Activated naive CD8-positive, alpha-beta T cell treated with anti-CD3 and anti-CD28 coated beads for 36 hours (primary cell): ENCODE measurements at regions not wholly inside any gene's neighbourhood (a gene's known extent, or its start where the extent isn't known, plus 50 kb on each side); places are given as distances from the start of the nearest gene placed in this dataset.

ENCODE experiments used
- DNase-seq: peaks from one replicate; pipeline ENCODE4 v3.0.0; 2021
- H3K27ac Mint-ChIP-seq: one replicate; pipeline ENCODE4 v1.8.0; 2022; ENCODE audit warnings: mild to moderate bottlenecking, moderate library complexity, mixed read lengths
- H3K27me3 Mint-ChIP-seq: one replicate; pipeline ENCODE4 v1.8.0; 2022; ENCODE audit warnings: mild to moderate bottlenecking, mixed read lengths
- H3K36me3 Mint-ChIP-seq: one replicate; pipeline ENCODE4 v1.8.0; 2021; ENCODE audit warnings: mild to moderate bottlenecking, mixed read lengths
- H3K4me1 Mint-ChIP-seq: one replicate; pipeline ENCODE4 v1.8.0; 2021; ENCODE audit warnings: mixed read lengths
- H3K4me3 Mint-ChIP-seq: one replicate; pipeline ENCODE4 v1.8.0; 2022; ENCODE audit warnings: mild to moderate bottlenecking, moderate library complexity, mixed read lengths
- H3K9me3 Mint-ChIP-seq: one replicate; pipeline ENCODE4 v1.8.0; 2022; ENCODE audit warnings: mixed read lengths

- Mint-ChIP-seq H3K27ac (no peak overlapping the region), H3K4me3 (no peak overlapping the region), H3K36me3 (no peaks in the 10 kb centered on the region), H3K9me3 (no peaks in the 10 kb centered on the region), H3K27me3 (peaks cover 14% of the 10 kb centered on the region), H3K4me1 (no peaks in the 10 kb centered on the region)
- no peak for DNase-seq
Observed at GRCh38 chr6:1257778-1258177, 54.1 kb upstream of the FOXQ1 start.

GRCh38 chr6:1256435-1257008 lies 55.4 kb upstream of the FOXQ1 start:
- no peak for DNase-seq
- H3K27me3 Mint-ChIP-seq, result peaks cover 18% of the 10 kb centered on the region
- H3K4me1 Mint-ChIP-seq, result no peaks in the 10 kb centered on the region
- no peak overlapping the region for H3K27ac Mint-ChIP-seq
- H3K9me3 Mint-ChIP-seq, result no peaks in the 10 kb centered on the region
- H3K4me3 Mint-ChIP-seq, result no peak overlapping the region
- H3K36me3 Mint-ChIP-seq, result no peaks in the 10 kb centered on the region

GRCh38 chr6:1255636-1256365 lies 56.1 kb upstream of the FOXQ1 start:
- no peak for DNase-seq
- H3K36me3 Mint-ChIP-seq, result no peaks in the 10 kb centered on the region
- H3K4me1 Mint-ChIP-seq, result no peaks in the 10 kb centered on the region
- no peak overlapping the region for H3K27ac Mint-ChIP-seq
- H3K27me3 Mint-ChIP-seq, result peaks cover 18% of the 10 kb centered on the region
- H3K9me3 Mint-ChIP-seq, result no peaks in the 10 kb centered on the region
- H3K4me3 Mint-ChIP-seq, result no peak overlapping the region

- no peak for DNase-seq
- no peak overlapping the region for H3K4me3 Mint-ChIP-seq
- no peaks in the 10 kb centered on the region for H3K4me1 Mint-ChIP-seq
- no peaks in the 10 kb centered on the region for H3K36me3 Mint-ChIP-seq
- peaks cover 18% of the 10 kb centered on the region for H3K27me3 Mint-ChIP-seq
- no peak overlapping the region for H3K27ac Mint-ChIP-seq
- no peaks in the 10 kb centered on the region for H3K9me3 Mint-ChIP-seq
Observed at GRCh38 chr6:1254326-1254725, 57.6 kb upstream of the FOXQ1 start.

DNA sequence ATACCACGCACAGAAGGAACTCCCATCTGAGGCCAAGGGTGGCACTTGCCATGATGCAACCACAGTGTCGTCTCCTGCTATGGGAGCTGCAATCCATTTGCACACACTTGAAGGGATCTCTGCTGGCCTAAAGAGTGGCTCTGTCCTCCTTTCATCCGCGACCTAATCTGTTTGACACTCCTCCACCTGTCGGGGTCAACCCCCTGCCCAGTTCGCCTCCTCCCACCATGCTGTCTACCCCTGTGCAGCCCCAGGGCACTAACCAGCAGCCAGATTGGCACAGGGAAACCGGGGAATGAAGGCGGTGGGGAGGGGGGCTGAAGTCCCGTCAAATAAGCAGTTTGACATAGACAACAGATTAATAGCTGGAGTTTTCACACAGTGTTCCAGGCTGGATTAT lies 58.1 kb upstream of the FOXQ1 start:
- H3K4me3 Mint-ChIP-seq, result no peak overlapping the region
- H3K36me3 Mint-ChIP-seq, result no peaks in the 10 kb centered on the region
- DNase-seq, result no peak
- peaks cover 18% of the 10 kb centered on the region for H3K27me3 Mint-ChIP-seq
- H3K9me3 Mint-ChIP-seq, result no peaks in the 10 kb centered on the region
- no peak overlapping the region for H3K27ac Mint-ChIP-seq
- no peaks in the 10 kb centered on the region for H3K4me1 Mint-ChIP-seq

- no peak overlapping the region for H3K27ac Mint-ChIP-seq
- H3K36me3 Mint-ChIP-seq, result no peaks in the 10 kb centered on the region
- no peaks in the 10 kb centered on the region for H3K9me3 Mint-ChIP-seq
Observed at GRCh38 chr6:1251198-1252155, 60.4 kb upstream of the FOXQ1 start.

DNA sequence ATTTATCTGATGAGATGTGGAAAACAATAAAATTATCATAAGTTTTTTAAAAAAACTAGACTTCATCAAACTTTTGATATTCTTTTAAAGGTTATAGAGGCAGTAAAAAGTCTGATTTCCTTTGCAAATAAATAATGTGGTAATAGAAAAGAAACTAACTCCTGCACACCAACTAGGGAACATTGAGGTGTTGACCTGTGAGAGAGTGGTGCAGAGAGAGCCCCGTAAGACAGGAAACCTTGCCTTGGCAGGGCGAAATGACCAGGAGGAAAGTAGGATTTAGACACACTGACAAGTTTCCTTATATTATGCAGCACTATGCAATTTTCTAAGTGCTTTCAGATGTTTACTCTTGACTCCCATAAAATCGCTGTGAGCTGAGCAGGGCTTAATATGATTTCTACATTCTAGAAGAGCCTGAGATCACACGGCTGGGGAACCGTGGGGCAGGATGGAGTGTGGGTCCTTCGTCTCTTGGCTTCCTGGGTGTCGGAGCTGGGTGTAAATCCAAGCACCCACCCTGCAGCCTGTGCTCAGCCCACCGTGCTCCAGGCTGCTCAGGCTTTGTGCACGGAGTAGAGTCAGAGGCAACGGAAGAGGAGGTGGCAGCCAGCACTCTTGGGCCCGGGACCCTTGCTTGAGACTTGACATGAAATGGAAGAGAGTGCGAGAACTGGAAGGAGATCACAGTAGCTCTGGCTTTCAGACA lies 61.3 kb upstream of the FOXQ1 start:
- Mint-ChIP-seq H3K36me3 (no peaks in the 10 kb centered on the region), H3K4me3 (no peak overlapping the region), H3K27me3 (peaks cover 17% of the 10 kb centered on the region), H3K9me3 (no peaks in the 10 kb centered on the region), H3K27ac (no peak overlapping the region), H3K4me1 (no peaks in the 10 kb centered on the region)
- DNase-seq, result no peak

More at GRCh38 chr6:1251198-1252155, 60.4 kb upstream of the FOXQ1 start:
- no peak overlapping the region for H3K4me3 Mint-ChIP-seq
- H3K27me3 Mint-ChIP-seq, result peaks cover 24% of the 10 kb centered on the region
- no peak for DNase-seq
- no peaks in the 10 kb centered on the region for H3K4me1 Mint-ChIP-seq

DNA sequence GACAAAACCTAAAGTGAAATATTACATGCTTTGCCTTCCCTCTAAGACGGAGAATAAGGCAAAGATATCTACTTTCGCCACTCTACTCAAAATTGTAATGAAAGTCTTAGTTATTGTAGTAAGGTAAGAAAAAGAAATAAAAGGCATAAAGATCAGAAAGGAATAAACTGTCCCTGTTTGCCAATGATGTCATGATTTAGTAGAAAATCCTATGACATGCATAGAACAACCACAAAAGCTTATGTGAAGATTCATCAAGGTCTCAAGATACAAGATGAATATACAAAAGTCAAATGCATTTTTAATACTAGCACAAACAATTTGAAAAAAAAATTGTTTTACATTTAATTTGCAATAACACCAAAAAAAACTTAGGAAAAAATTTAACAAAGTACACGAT lies 64.0 kb upstream of the FOXQ1 start:
- Mint-ChIP-seq H3K9me3 (no peaks in the 10 kb centered on the region), H3K27ac (no peak overlapping the region), H3K36me3 (no peaks in the 10 kb centered on the region)

DNA sequence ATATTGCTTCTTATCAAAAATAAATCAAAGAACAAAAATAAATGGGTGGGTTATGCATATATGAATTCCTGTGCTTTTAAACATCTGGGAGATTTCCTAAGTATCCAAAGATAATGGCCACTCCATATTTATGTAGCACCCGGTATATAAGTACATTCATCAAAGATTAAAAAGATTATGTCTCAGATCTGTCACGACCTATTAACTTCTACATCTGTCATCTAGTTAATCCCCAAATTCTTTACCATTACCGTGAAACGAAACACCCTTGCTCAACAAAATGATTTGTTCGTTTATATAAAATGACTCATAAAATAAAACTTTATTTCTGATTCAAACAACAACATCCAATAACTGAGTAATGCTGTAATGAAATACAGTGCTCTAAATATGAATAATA lies 64.8 kb upstream of the FOXQ1 start:
- H3K27me3 Mint-ChIP-seq, result peaks cover 13% of the 10 kb centered on the region
- DNase-seq, result no peak
- H3K4me3 Mint-ChIP-seq, result no peak overlapping the region
- H3K36me3 Mint-ChIP-seq, result no peaks in the 10 kb centered on the region
- H3K27ac Mint-ChIP-seq, result no peak overlapping the region
- H3K4me1 Mint-ChIP-seq, result no peaks in the 10 kb centered on the region
- H3K9me3 Mint-ChIP-seq, result no peaks in the 10 kb centered on the region

More for the DNA sequence above, 64.0 kb upstream of the FOXQ1 start:
- no peak for DNase-seq
- H3K4me1 Mint-ChIP-seq, result no peaks in the 10 kb centered on the region
- peaks cover 13% of the 10 kb centered on the region for H3K27me3 Mint-ChIP-seq
- no peak overlapping the region for H3K4me3 Mint-ChIP-seq

DNA sequence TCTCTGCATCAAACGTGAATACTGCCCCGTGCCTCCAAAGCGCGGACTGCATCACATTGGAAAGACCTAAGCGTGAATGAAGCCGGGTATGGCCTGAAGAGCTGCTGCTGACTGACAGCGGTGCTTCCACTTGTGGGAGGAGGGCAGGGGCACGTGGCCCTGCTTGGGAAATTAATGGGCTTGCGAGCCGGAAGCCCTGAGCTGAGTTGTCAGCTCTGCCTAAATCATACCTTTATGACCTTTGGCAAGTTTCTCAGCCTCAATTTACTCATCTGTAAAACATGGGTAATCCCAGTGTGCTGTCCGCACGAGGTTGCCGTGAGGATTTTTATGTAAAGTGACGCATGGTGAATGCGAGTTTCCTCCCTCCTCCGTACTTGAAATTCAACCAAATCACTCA lies 67.0 kb upstream of the FOXQ1 start:
- DNase-seq, result no peak
- H3K27me3 Mint-ChIP-seq, result peaks cover 9% of the 10 kb centered on the region
- H3K36me3 Mint-ChIP-seq, result no peaks in the 10 kb centered on the region
- H3K27ac Mint-ChIP-seq, result no peak overlapping the region
- no peak overlapping the region for H3K4me3 Mint-ChIP-seq
- no peaks in the 10 kb centered on the region for H3K9me3 Mint-ChIP-seq
- H3K4me1 Mint-ChIP-seq, result no peaks in the 10 kb centered on the region

DNA sequence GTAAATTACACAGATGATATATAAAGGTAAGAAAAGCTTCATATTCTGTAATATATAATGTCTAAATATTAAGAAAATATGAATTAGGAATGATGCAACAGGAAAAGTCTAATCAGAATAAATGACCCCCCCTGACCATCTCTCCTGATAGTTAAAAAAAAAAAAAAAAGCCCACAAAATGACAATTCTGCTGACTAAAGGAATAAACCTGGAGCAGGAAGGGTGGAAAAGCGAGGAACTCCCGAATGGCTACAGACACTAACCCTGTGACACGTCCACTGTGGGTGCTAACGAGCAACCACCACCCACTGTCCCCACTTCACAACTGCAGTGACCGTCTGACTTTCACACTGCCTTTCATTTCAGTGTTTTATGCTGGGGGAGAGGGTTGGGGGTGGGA lies 67.6 kb upstream of the FOXQ1 start:
- DNase-seq, result no peak
- no peak overlapping the region for H3K4me3 Mint-ChIP-seq
- H3K36me3 Mint-ChIP-seq, result no peaks in the 10 kb centered on the region
- H3K27me3 Mint-ChIP-seq, result peaks cover 9% of the 10 kb centered on the region
- no peak overlapping the region for H3K27ac Mint-ChIP-seq
- H3K9me3 Mint-ChIP-seq, result no peaks in the 10 kb centered on the region
- no peaks in the 10 kb centered on the region for H3K4me1 Mint-ChIP-seq

DNA sequence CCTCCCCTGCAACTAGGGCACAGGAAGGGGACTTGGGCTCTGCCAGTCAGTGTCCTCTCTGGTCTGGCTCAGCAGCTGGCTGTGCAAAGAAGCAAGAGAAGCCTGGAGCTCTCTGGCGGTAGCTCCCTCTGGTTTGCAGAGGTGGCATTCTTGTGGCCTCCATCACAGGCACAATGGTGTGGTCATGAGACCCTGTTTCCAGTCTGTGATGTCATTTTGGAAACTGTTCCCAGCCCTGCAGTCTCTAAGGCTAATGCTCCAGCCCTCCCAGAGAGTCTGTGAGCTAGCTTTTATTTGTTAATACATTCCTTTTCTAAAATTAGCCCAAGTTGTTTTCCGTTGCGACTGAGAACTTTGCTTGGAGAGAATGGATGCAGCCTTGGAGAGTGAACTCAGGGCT lies 69.5 kb upstream of the FOXQ1 start:
- H3K9me3 Mint-ChIP-seq, result no peaks in the 10 kb centered on the region
- H3K4me1 Mint-ChIP-seq, result no peaks in the 10 kb centered on the region
- peaks cover 2% of the 10 kb centered on the region for H3K27me3 Mint-ChIP-seq
- no peaks in the 10 kb centered on the region for H3K36me3 Mint-ChIP-seq
- H3K27ac Mint-ChIP-seq, result no peak overlapping the region
- DNase-seq, result no peak
- H3K4me3 Mint-ChIP-seq, result no peak overlapping the region

DNA sequence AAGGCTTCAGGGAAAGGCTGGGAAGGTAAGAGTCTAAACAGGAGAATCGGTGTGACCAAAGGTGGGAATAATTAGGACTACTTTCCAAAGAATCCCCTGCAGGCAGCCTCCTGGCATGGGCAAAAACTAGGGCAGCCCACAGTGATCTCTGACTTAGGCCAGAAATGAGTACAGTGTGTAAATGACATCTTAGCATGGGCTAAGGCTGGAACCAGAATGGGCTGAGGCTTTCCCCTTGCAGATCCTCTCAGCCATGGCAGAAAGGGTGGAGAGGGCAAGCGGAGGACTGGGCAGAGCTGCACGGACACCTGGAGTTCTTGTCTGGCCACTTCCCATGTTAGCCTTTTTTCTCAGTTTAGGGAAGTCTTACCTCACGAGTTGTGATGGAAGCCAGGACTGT lies 69.9 kb upstream of the FOXQ1 start:
- H3K9me3 Mint-ChIP-seq, result no peaks in the 10 kb centered on the region
- DNase-seq, result no peak
- H3K27me3 Mint-ChIP-seq, result no peaks in the 10 kb centered on the region
- H3K27ac Mint-ChIP-seq, result no peak overlapping the region
- no peaks in the 10 kb centered on the region for H3K4me1 Mint-ChIP-seq
- H3K4me3 Mint-ChIP-seq, result no peak overlapping the region
- no peaks in the 10 kb centered on the region for H3K36me3 Mint-ChIP-seq

DNA sequence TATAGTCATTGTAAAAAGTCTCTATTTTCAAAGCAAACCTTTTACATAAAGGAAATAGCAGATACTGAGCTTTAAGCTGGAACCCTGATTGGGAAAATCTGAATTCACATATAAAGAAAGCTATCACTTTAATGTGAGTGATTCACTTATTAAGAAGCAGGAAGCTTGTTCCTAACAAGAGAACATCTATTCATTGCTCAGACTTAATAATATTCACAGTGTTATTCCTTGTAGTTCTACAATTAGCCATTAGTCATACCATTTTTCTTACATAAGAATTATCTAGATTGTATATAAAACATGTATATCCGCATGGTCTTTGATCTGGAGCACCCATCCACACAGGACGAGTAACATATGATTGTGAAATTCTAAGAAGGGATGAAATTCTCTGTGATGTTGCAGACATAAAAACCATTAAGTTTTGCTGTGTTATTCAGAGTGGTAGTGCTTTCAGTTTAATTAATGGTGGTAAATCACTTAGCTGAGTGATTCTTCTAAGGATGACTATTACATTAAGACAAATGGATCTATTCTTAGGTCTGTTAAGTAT lies 71.1 kb upstream of the FOXQ1 start:
- no peak overlapping the region for H3K27ac Mint-ChIP-seq
- H3K4me1 Mint-ChIP-seq, result no peaks in the 10 kb centered on the region
- no peaks in the 10 kb centered on the region for H3K36me3 Mint-ChIP-seq
- H3K4me3 Mint-ChIP-seq, result no peak overlapping the region
- no peaks in the 10 kb centered on the region for H3K27me3 Mint-ChIP-seq
- DNase-seq, result no peak
- H3K9me3 Mint-ChIP-seq, result no peaks in the 10 kb centered on the region

- H3K36me3 Mint-ChIP-seq, result no peaks in the 10 kb centered on the region
- H3K4me3 Mint-ChIP-seq, result no peak overlapping the region
- H3K27ac Mint-ChIP-seq, result no peak overlapping the region
- H3K4me1 Mint-ChIP-seq, result no peaks in the 10 kb centered on the region
- no peaks in the 10 kb centered on the region for H3K9me3 Mint-ChIP-seq
- DNase-seq, result no peak
- no peaks in the 10 kb centered on the region for H3K27me3 Mint-ChIP-seq
Observed at GRCh38 chr6:1239805-1240204, 72.1 kb upstream of the FOXQ1 start.
